ENCODE measurements at regions not wholly inside any gene's neighbourhood (a gene's known extent, or its start where the extent isn't known, plus 50 kb on each side); places are given as distances from the start of the nearest gene placed in this dataset.

- TF ChIP-seq, protein P1, sequence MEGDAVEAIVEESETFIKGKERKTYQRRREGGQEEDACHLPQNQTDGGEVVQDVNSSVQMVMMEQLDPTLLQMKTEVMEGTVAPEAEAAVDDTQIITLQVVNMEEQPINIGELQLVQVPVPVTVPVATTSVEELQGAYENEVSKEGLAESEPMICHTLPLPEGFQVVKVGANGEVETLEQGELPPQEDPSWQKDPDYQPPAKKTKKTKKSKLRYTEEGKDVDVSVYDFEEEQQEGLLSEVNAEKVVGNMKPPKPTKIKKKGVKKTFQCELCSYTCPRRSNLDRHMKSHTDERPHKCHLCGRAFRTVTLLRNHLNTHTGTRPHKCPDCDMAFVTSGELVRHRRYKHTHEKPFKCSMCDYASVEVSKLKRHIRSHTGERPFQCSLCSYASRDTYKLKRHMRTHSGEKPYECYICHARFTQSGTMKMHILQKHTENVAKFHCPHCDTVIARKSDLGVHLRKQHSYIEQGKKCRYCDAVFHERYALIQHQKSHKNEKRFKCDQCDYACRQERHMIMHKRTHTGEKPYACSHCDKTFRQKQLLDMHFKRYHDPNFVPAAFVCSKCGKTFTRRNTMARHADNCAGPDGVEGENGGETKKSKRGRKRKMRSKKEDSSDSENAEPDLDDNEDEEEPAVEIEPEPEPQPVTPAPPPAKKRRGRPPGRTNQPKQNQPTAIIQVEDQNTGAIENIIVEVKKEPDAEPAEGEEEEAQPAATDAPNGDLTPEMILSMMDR (IDR thresholded peaks at IDR 0.05; ENCODE audit: poor library complexity, severe bottlenecking): no peak
- TF ChIP-seq EP300 (conservative IDR thresholded peaks at IDR 0.05; ENCODE audit: poor library complexity, severe bottlenecking) (no peak), TAF1 (IDR thresholded peaks at IDR 0.05; ENCODE audit: low read depth) (no peak), MXI1 (conservative IDR thresholded peaks at IDR 0.05; ENCODE audit: poor library complexity, severe bottlenecking) (no peak), POLR2AphosphoS5 (IDR thresholded peaks at IDR 0.05) (no peak), REST (IDR thresholded peaks at IDR 0.05; ENCODE audit: borderline replicate concordance) (no peak)
Measured at GRCh38 chr16:64011650-64012049, 1110.2 kb downstream of the CDH11 start.
